ENCODE measurements at regions not wholly inside any gene's neighbourhood (a gene's known extent, or its start where the extent isn't known, plus 50 kb on each side); places are given as distances from the start of the nearest gene placed in this dataset.

GRCh38 chr2:228261546-228261945, 80.1 kb upstream of the SPHKAP start:
- TF ChIP-seq CTCF (IDR thresholded peaks at IDR 0.05) = no peak
- TF ChIP-seq POLR2A (IDR thresholded peaks at IDR 0.05) = no peak

Measured in right lobe of liver (tissue), 4 donors.